ENCODE measurements at regions not wholly inside any gene's neighbourhood (a gene's known extent, or its start where the extent isn't known, plus 50 kb on each side); places are given as distances from the start of the nearest gene placed in this dataset.
"Not testable (repeated sequence)": the region's sequence is repeated elsewhere in the genome, so short reads cannot be mapped to it uniquely, and the experiment has no call there.

DNA sequence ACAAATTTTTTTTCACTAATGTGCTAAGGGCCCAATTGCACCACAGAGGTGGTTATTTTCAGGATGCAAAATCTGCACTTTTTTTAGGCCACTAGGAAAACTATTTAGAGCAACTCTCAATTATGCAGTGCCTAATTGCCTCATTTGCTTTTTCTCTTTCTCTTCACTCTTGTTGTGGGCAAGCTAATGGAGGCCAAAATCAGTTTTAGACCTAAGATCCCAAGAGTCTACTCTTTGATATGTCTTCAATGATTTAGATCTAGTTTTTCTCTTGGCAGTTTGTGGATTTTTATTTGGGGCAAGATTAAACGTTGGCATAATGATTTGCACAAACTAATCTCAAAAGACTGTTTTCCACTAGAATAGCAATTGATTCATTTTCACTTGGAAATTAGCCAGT lies 1996.9 kb downstream of the LRRC4C start:
- DNase-seq = no peak

DNA sequence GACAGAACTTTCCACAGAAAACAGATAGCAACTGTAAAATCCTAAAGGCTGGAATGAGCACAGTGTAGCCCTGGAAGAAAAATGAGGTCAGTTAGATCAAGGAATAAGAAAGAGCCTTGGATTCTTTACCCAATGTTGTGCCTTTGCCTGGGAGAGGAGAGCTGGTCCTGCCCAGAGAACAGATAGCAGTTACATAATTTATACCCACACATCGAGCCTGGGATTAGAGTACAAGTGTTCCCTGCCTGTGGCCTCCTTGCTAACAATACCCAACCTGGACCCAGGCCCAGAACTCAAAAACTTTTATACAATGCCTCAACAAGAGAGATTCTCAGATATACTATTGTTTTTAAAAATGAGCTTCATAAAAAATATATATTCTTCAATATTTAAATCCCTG lies 1998.4 kb downstream of the LRRC4C start:
- DNase-seq = no peak

- no peak for DNase-seq
Measured at GRCh38 chr11:39459606-39460005, 1999.8 kb downstream of the LRRC4C start.

DNA sequence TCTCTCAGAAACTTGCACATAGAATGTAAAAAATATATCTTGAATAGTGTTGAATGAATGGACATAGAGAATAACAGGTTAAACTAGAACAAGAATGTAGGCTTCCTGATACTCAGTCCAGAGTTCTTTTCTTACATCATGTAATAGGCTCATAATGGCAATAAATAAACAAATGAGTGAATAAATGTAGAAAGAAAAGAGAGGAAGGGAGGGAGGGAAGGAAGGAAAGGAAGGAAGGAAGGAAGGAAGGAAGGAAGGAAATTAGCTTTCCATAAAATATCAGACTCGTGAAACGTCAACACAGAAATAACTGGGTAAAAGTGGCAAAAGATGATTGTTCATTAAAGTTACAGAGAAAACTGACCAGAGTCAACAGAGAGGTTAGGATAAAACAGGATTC lies 2001.0 kb downstream of the LRRC4C start:
- DNase-seq = no peak

GRCh38 chr11:39443424-39444022 lies 2015.9 kb downstream of the LRRC4C start:
- no peak for DNase-seq

- DNase-seq = no peak
Measured at GRCh38 chr11:39442177-39442576, 2017.3 kb downstream of the LRRC4C start.

GRCh38 chr11:39435641-39436040 lies 2023.8 kb downstream of the LRRC4C start:
- no peak for DNase-seq

GRCh38 chr11:39434466-39434865 lies 2025.0 kb downstream of the LRRC4C start:
- no peak for DNase-seq

DNA sequence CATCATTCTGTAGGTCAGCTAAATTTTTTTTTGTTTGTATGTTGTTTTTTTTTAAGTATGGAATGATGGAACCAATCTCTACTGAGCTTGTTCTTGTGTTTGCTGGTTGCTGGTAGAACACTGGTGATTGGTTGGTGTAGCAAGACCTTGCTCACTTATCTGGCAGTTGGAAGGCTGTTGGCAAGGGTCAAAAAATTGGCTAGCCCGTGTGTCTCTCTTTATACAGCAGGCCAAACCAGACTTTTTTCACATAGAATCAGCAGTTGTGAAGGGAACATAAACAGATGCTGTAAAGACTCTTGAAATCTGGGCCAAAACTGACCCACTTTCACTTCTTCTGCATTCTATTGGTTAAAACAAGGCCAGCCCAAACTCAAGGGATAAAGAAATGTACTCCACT lies 2026.5 kb downstream of the LRRC4C start:
- no peak for DNase-seq

DNA sequence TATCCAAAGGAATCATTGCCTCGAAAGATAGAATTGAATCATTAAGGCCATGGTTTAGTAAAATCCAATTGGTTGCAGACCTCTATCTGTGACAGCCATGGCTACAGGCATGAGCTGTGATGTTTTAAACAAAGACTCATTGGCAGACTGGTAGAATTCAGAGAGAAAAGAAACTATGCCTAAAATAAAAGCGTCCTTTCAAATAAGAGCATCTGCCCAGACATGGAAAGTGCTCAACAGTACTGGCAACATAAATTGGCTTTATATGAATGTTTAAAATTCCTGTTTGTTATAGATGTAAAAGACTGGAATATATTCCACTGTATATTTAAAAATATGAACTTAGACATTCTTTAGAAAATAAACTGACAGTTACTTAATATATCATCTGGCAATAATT lies 2034.2 kb downstream of the LRRC4C start:
- DNase-seq = no peak

- no peak for DNase-seq
Measured at GRCh38 chr11:39412117-39412516, 2047.3 kb downstream of the LRRC4C start.

GRCh38 chr11:39385911-39386310 lies 2073.5 kb downstream of the LRRC4C start:
- DNase-seq = no peak

GRCh38 chr11:39374963-39375698 lies 2084.3 kb downstream of the LRRC4C start:
- peak; percentile 9 for DNase-seq

DNA sequence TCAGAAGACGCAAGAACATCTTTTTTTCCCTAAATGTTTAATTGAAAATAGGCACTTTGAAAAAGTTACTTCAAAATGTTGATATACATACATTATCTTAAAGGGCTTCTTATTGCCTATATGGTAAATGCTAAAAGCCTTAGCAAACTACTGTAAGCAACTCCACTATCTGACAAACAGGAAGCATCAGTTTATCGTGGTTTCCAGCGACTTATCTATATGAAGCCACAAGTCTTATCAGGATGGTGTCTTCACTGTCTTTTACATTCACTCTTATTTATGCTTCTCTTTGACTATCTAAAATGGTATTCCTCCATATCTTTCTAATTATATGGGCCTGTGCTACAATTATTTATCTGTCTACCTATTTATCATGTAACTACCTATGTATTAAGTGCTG lies 2091.9 kb downstream of the LRRC4C start:
- DNase-seq = no peak

- DNase-seq = peak; percentile 31
Measured at GRCh38 chr11:39365809-39366436, 2093.5 kb downstream of the LRRC4C start.

DNA sequence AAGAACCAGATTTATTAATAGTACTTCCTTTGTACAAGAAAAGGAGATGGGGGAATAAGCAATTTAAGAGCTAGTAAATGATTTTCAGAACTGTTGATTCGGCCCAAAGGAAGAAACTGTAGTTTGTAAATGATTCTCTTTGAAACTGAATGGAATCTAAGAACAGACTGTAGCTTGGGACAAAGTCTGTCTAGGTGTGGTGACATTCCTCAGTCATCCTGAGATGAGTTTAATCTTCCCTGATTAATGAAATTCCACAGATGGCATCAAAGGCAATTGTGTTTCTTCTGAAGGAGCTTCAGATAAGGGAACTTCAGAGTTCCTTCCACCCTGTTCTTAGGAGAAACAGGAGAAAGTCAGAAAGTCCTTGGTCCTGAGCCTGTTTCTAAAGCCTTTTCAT lies 2095.9 kb downstream of the LRRC4C start:
- DNase-seq = no peak

DNA sequence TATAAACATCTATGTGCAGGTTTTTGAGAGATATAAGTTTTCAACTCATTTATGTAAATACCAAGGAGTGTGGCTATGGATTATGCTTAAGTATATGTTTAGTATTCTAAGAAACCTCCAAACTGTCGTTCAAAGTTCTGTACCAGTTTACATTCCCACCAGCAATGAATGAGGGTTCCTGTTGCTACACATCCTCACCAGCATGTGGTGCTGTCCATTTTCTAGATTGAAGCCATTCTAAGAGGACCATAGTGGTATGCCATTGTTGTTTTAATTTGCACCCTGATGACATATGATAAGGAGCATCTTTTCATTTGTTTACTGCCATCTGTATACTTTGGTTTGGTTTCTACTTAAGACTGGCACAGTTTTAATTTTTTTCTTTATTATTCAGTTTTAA lies 2097.9 kb downstream of the LRRC4C start:
- DNase-seq = no peak

GRCh38 chr11:39345834-39346442 lies 2113.5 kb downstream of the LRRC4C start:
- no peak for DNase-seq

DNA sequence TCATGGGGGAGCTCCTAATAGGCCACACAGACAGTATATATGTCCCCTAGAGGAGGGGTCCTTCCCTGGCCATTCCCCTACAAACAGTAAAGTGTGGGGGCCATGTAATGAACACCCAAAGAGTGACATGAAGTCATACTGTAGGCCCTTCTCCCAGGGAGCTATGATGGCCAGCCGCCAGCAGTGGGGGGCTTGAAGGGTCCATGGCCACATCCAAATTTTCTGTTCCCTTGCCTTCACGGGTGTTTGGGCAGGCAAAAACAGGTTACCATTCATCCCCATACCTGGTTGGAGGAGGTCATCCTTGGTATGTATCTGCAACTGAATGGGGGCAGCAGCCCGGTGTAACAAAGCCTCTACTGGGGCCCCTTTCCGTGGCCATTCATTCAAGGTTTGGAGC lies 2118.0 kb downstream of the LRRC4C start:
- no peak for DNase-seq

- DNase-seq = not testable (repeated sequence)
Measured at GRCh38 chr11:39333006-39333405, 2126.4 kb downstream of the LRRC4C start.

DNA sequence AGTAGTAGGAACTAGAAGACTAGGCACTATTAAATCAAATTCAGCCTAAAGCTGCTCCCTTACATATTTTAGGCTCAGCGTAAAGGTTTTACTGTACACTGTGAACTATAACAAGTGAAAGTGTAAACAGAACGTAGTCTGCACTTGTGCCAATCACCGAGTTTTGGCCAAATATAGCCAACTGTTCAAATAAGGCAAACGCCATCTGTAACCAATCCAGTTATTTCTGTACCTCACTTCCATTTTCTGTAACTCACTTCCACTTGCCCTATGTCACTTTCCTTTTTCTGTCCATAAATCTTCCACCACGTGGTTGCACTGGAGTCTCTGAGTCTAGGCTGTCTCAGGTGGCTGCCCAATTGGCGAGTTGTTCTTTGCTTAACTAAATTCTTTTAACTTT lies 2132.2 kb downstream of the LRRC4C start:
- no peak for DNase-seq

GRCh38 chr11:39311888-39312287 lies 2147.6 kb downstream of the LRRC4C start:
- not testable (repeated sequence) for DNase-seq

- DNase-seq = no peak
Measured at GRCh38 chr11:39304586-39304985, 2154.9 kb downstream of the LRRC4C start.

DNA sequence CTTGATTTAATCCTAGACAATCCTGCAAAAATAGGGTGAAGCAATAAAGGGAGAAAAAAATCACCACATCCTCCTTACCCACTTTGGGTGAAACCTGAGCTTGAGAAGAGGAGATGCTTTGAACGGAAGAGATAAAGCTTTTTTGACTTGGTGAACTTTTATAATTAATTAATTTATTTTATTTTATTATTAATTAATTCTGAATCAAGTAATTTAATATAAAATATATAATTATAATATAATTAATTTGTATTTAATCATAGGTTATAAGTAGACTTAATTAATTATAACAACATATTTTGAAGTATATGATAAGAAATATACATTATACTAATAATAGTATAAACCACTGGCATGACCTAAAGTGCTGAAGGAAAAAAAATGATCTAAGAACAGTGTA lies 2164.8 kb downstream of the LRRC4C start:
- DNase-seq = no peak
